ENCODE measurements at regions not wholly inside any gene's neighbourhood (a gene's known extent, or its start where the extent isn't known, plus 50 kb on each side); places are given as distances from the start of the nearest gene placed in this dataset.

DNA sequence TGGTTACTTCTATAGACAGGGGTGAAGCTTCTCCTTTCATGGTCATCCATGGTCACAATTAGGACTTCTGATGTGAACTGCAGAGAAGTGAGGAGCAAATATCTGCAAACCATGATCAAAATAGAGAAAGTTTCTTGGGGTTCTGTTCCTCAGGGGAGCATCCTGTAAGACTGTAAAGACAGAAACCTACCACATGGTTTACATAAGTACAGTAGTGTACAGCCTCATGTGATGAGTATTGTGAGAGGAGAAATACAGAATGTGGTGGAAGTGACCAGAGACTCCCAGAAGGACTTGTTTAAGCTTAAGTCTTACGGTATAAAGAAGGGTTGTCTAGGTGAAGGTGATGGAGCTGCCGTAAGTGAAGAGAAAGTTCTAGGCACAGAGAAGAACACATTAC is 484.7 kb downstream of the LRIG3 start:
- no peak for TF ChIP-seq CTCF (IDR thresholded peaks at IDR 0.05; ENCODE audit: low read depth, low read length, missing input control)
- no peak for TF ChIP-seq RAD21 (IDR thresholded peaks at IDR 0.05)
- TF ChIP-seq TAF1 (conservative IDR thresholded peaks at IDR 0.05): no peak
- TF ChIP-seq EGR1 (IDR thresholded peaks at IDR 0.05; ENCODE audit: low read depth in 2 of 2): no peak
- TF ChIP-seq YY1 (IDR thresholded peaks at IDR 0.05): no peak

Data from liver (tissue), 3 donors.